ENCODE measurements at regions not wholly inside any gene's neighbourhood (a gene's known extent, or its start where the extent isn't known, plus 50 kb on each side); places are given as distances from the start of the nearest gene placed in this dataset.

DNA sequence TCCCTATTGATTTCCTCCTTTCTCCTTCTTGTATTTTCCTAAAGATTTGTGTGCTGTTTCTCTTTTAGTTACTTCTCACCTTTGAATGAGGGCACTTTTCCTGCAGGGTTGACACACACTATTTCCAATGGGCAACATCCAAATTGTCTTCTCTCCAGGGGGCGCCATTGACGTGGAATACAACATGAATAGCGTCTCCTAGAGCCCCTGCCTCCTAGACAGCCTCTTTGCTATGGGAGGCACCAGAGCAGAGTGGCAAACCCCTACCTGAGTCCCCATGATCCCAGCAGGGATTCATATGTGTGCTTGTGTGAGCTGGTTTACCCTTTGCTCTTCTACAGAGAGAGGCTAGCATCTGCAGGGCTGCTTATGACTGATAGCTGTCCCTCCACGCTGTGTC is 61.3 kb upstream of the ITSN2 start:
- H2AFZ ChIP-seq (ENCODE audit: low read length, unreplicated experiment): no peak overlapping the region
- H3K27ac ChIP-seq (ENCODE audit: low read depth, low read length): no peak overlapping the region

DNA sequence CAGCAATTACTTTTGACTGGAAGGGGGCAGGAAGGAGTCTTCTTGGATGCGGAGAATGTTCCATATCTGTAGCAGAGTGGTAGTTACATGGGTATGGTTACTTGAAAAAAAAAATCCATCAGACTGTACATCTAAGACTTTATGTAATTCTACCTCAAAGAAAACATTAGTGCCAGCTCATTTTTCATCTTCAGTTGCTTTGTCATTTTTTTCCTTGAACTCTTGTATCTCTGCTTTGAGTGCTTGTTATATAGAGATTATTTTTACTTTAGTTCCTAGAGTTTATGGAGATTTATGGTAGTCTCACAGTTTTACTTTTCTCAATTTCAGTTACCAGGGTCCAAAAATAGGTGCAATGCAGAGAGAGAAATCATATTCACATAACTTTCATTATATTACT is 60.0 kb upstream of the ITSN2 start:
- no peak overlapping the region for H2AFZ ChIP-seq (ENCODE audit: low read length, unreplicated experiment)
- H3K4me3 ChIP-seq (ENCODE audit: low read depth, low read length): no peak overlapping the region
- H3K36me3 ChIP-seq (ENCODE audit: insufficient read depth, low read length): no peaks in the 10 kb centered on the region
- H3K27me3 ChIP-seq (ENCODE audit: insufficient read depth, low read length): no peaks in the 10 kb centered on the region
- no peaks in the 10 kb centered on the region for H3K4me1 ChIP-seq (ENCODE audit: control insufficient read depth, insufficient read depth, low read length, unreplicated experiment)
- H3K79me2 ChIP-seq (ENCODE audit: control insufficient read depth, insufficient read depth, low read length, unreplicated experiment): no peaks in the 10 kb centered on the region
- no peak overlapping the region for H3K27ac ChIP-seq (ENCODE audit: low read depth, low read length)

More for the DNA sequence above, 61.3 kb upstream of the ITSN2 start:
- Histone ChIP-seq H3K27me3 (ENCODE audit: insufficient read depth, low read length) (no peaks in the 10 kb centered on the region), H3K36me3 (ENCODE audit: insufficient read depth, low read length) (no peaks in the 10 kb centered on the region), H3K79me2 (ENCODE audit: control insufficient read depth, insufficient read depth, low read length, unreplicated experiment) (no peaks in the 10 kb centered on the region), H3K4me3 (ENCODE audit: low read depth, low read length) (no peak overlapping the region), H3K4me1 (ENCODE audit: control insufficient read depth, insufficient read depth, low read length, unreplicated experiment) (no peaks in the 10 kb centered on the region)

DNA sequence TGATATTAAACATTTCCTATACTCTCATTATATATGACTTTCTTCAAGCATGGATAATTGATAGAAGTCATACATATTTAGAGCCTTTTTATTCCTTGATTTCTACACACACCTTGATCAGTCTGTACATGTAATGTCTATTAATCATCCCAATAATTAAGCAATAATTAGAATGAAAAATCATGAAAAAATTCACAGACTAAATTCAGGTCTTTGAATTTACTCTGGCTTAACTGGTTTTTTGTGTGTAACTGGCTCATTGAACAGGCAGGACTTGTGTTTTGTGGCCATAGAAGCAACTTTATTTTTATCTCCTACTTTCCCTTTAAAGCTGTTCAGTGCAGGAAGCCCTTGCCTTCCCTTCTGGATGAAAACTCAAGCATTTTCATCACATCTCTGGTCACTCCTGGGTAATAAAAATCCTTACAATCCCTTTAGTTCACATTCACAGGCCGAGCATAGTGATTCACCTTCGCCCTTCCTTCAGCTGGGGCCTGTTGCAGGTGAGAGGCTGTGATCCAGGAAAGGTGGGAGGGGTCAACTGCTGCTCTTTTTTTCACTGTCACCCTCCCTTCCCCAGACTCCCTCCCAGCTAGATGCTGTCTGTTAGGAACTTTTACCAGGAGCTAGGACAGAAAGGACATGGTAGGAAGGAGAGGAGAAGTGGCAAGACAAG is 58.0 kb upstream of the ITSN2 start:
- Histone ChIP-seq H3K79me2 (ENCODE audit: control insufficient read depth, insufficient read depth, low read length, unreplicated experiment) (no peaks in the 10 kb centered on the region), H3K36me3 (ENCODE audit: insufficient read depth, low read length) (no peaks in the 10 kb centered on the region), H3K27ac (ENCODE audit: low read depth, low read length) (no peak overlapping the region), H3K4me3 (ENCODE audit: low read depth, low read length) (no peak overlapping the region), H3K4me1 (ENCODE audit: control insufficient read depth, insufficient read depth, low read length, unreplicated experiment) (no peaks in the 10 kb centered on the region), H2AFZ (ENCODE audit: low read length, unreplicated experiment) (no peak overlapping the region), H3K27me3 (ENCODE audit: insufficient read depth, low read length) (no peaks in the 10 kb centered on the region)

DNA sequence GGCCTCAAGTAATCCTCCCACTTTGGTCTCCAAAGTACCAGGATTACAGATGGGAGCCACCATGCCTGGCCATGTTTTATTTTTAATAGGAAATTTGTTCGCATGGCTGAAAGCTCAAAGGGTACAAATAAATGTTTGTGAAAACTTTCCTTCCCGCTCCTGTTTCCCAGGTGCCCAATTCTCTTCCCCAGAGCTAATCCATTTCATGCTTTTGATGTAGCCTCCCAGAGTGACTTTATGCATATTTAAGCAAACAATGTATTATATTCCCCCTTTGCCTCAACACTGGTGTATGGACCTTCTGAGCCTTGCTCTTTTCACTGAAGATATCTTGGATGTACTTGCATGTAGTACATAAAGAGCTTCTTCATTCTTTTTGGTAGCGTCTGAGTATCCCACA is 52.5 kb upstream of the ITSN2 start:
- Histone ChIP-seq H3K79me2 (ENCODE audit: control insufficient read depth, insufficient read depth, low read length, unreplicated experiment) (no peaks in the 10 kb centered on the region), H2AFZ (ENCODE audit: low read length, unreplicated experiment) (no peak overlapping the region), H3K4me1 (ENCODE audit: control insufficient read depth, insufficient read depth, low read length, unreplicated experiment) (no peaks in the 10 kb centered on the region), H3K27ac (ENCODE audit: low read depth, low read length) (no peak overlapping the region), H3K27me3 (ENCODE audit: insufficient read depth, low read length) (no peaks in the 10 kb centered on the region), H3K36me3 (ENCODE audit: insufficient read depth, low read length) (no peaks in the 10 kb centered on the region), H3K4me3 (ENCODE audit: low read depth, low read length) (no peak overlapping the region)

DNA sequence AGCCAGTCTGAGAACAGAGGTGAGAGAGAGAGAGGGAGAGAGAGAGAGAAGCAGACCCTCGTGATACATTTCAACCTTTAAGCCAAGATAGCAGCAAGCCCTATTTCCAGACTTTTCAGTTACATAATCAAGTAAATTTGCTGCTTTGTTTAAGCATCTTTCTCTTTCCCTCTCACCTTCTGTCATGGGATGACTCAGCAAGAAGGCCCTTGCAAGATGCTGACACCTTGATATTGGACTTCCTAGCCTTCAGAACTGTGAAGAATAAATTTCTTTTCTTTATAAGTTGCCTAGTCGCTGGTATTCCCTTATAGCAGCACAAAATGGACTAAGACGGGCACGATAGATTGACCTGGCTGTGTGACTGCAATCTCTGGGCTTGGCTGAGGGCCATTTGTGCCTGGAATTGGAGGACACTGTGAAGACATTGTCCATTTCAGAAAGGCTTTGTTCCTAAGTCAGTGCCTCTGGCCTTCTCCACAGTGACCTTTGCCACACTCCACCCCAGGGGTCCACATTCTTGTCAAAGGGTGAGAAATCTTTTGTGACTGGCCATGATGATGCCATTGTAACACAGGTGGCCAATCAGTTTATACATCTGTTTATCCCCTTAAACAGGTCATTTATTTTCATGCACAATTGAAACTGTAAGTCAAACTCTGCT is 51.3 kb upstream of the ITSN2 start:
- Histone ChIP-seq H3K27me3 (ENCODE audit: insufficient read depth, low read length) (no peaks in the 10 kb centered on the region), H2AFZ (ENCODE audit: low read length, unreplicated experiment) (no peak overlapping the region), H3K4me1 (ENCODE audit: control insufficient read depth, insufficient read depth, low read length, unreplicated experiment) (no peaks in the 10 kb centered on the region), H3K4me3 (ENCODE audit: low read depth, low read length) (no peak overlapping the region), H3K36me3 (ENCODE audit: insufficient read depth, low read length) (no peaks in the 10 kb centered on the region), H3K79me2 (ENCODE audit: control insufficient read depth, insufficient read depth, low read length, unreplicated experiment) (no peaks in the 10 kb centered on the region), H3K27ac (ENCODE audit: low read depth, low read length) (no peak overlapping the region)

DNA sequence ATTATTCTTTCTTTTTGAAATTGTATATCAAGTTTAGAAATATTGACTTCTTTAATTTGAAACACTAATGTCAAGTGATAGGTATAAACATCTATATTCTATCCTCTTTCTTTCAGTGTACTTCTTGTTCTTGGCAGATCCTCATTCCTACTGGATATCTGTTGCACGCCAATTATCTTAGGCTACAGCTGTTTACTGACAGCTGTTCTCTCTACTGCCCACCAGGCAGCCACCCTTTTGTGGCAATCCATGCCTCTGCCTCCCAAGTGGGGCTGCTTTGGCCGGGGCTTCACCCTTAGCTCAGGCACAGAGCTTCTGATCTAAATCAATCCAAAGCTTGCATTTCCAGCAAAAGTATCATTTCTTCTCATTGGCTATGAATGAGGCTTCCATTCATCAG is 50.6 kb upstream of the ITSN2 start:
- Histone ChIP-seq H3K4me1 (ENCODE audit: control insufficient read depth, insufficient read depth, low read length, unreplicated experiment) (no peaks in the 10 kb centered on the region), H3K4me3 (ENCODE audit: low read depth, low read length) (no peak overlapping the region), H3K27me3 (ENCODE audit: insufficient read depth, low read length) (no peaks in the 10 kb centered on the region), H3K27ac (ENCODE audit: low read depth, low read length) (no peak overlapping the region), H3K36me3 (ENCODE audit: insufficient read depth, low read length) (no peaks in the 10 kb centered on the region), H3K79me2 (ENCODE audit: control insufficient read depth, insufficient read depth, low read length, unreplicated experiment) (no peaks in the 10 kb centered on the region), H2AFZ (ENCODE audit: low read length, unreplicated experiment) (no peak overlapping the region)

DNA sequence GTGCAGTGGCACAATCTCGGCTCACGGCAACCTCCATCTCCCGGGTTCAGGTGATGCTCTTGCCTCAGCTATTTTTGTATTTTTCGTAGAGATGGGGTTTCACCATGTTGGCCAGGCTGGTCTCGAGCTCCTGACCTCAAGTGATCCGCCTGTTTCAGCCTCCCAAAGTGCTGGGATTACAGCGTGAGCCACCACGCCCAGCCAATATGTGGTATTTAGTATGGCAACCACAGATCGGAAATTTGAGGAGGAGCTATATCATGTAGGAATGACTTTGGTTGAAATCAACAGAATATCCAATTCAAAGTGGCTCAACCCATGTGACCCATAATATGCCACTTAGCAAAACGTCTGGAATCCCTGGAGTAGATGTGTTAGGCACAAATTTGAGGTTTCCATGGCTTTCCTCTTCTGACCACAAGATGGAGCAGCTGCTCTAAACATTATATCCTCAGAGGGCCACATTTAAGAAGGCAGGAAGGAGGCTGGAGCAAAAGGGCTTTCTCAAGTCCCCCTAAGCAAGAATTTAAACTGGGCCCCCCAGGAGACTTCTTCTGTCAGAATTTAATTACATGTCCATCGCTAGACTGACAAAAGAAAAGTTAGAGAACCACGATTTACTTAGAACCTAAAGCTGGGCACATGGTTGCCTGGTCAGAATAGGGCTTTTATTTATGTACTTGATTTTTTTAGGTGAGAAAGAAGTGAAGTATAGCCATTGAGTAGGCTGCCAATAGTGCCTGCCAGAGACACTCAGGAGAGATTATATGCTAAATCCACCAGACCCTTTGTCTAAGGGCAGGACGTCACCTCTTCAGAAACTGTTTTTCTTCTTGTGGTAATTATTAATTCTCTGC is 49.6 kb upstream of the ITSN2 start:
- Histone ChIP-seq H3K27ac (ENCODE audit: low read depth, low read length) (no peak overlapping the region), H2AFZ (ENCODE audit: low read length, unreplicated experiment) (peak overlapping the region; percentile 26)

More for the DNA sequence above, 49.6 kb upstream of the ITSN2 start:
- Histone ChIP-seq H3K4me1 (ENCODE audit: control insufficient read depth, insufficient read depth, low read length, unreplicated experiment) (no peaks in the 10 kb centered on the region), H3K79me2 (ENCODE audit: control insufficient read depth, insufficient read depth, low read length, unreplicated experiment) (no peaks in the 10 kb centered on the region), H3K36me3 (ENCODE audit: insufficient read depth, low read length) (no peaks in the 10 kb centered on the region), H3K4me3 (ENCODE audit: low read depth, low read length) (no peak overlapping the region), H3K27me3 (ENCODE audit: insufficient read depth, low read length) (no peaks in the 10 kb centered on the region)
